Dendritic cell treated with granulocyte-macrophage colony-stimulating factor and Interleukin-4, amounts not matched to agents 40 ng/mL and 50 ng/mL, for 4 days (primary cell): ENCODE measurements at regions not wholly inside any gene's neighbourhood (a gene's known extent, or its start where the extent isn't known, plus 50 kb on each side); places are given as distances from the start of the nearest gene placed in this dataset.

Experiments used
- H3K27ac Mint-ChIP-seq: one replicate; pipeline ENCODE4 v1.8.0; 2022; ENCODE audit warnings: mild to moderate bottlenecking, mixed read lengths
- H3K27me3 Mint-ChIP-seq: one replicate; pipeline ENCODE4 v1.8.0; 2022; ENCODE audit warnings: mild to moderate bottlenecking, mixed read lengths
- H3K36me3 Mint-ChIP-seq: one replicate; pipeline ENCODE4 v1.8.0; 2022; ENCODE audit warnings: low read depth, mixed read lengths
- H3K4me1 Mint-ChIP-seq: one replicate; pipeline ENCODE4 v1.8.0; 2022; ENCODE audit warnings: low read depth, mixed read lengths
- H3K4me3 Mint-ChIP-seq: one replicate; pipeline ENCODE4 v1.8.0; 2022; ENCODE audit warnings: mild to moderate bottlenecking, moderate library complexity, mixed read lengths
- H3K9me3 Mint-ChIP-seq: one replicate; pipeline ENCODE4 v1.8.0; 2022; ENCODE audit warnings: mixed read lengths
- intact Hi-C: fragments of 100-400 bp; cut with micrococcal nuclease; formaldehyde crosslinking; loops from one replicate; pipeline ENCODE4 v1.15.0; 2022

GRCh38 chr4:187256897-187257296 is 533.2 kb upstream of the FAT1 start:
- H3K36me3 Mint-ChIP-seq: no peaks in the 10 kb centered on the region
- H3K9me3 Mint-ChIP-seq: peaks cover 3% of the 10 kb centered on the region
- H3K27me3 Mint-ChIP-seq: no peaks in the 10 kb centered on the region
- intact Hi-C loops: no loop called here
- H3K4me3 Mint-ChIP-seq: no peak overlapping the region
- H3K4me1 Mint-ChIP-seq: no peaks in the 10 kb centered on the region
- no peak overlapping the region for H3K27ac Mint-ChIP-seq

GRCh38 chr4:187258651-187259401 is 535.2 kb upstream of the FAT1 start:
- H3K4me1 Mint-ChIP-seq: no peaks in the 10 kb centered on the region
- H3K4me3 Mint-ChIP-seq: no peak overlapping the region
- no peaks in the 10 kb centered on the region for H3K27me3 Mint-ChIP-seq
- no peaks in the 10 kb centered on the region for H3K36me3 Mint-ChIP-seq
- intact Hi-C loops: no loop called here
- H3K27ac Mint-ChIP-seq: no peak overlapping the region
- no peaks in the 10 kb centered on the region for H3K9me3 Mint-ChIP-seq

GRCh38 chr4:187268940-187269339 is 545.3 kb upstream of the FAT1 start:
- Mint-ChIP-seq H3K27ac (no peak overlapping the region), H3K4me1 (no peaks in the 10 kb centered on the region)

GRCh38 chr4:187270154-187270553 is 546.5 kb upstream of the FAT1 start:
- Mint-ChIP-seq H3K4me1 (no peaks in the 10 kb centered on the region), H3K27me3 (no peaks in the 10 kb centered on the region), H3K9me3 (no peaks in the 10 kb centered on the region), H3K36me3 (no peaks in the 10 kb centered on the region), H3K4me3 (no peak overlapping the region), H3K27ac (no peak overlapping the region)
- intact Hi-C loops: no loop called here

More at GRCh38 chr4:187268940-187269339, 545.3 kb upstream of the FAT1 start:
- Mint-ChIP-seq H3K4me3 (no peak overlapping the region), H3K27me3 (no peaks in the 10 kb centered on the region), H3K36me3 (no peaks in the 10 kb centered on the region), H3K9me3 (no peaks in the 10 kb centered on the region)
- intact Hi-C loops: no loop called here

- Mint-ChIP-seq H3K27me3 (no peaks in the 10 kb centered on the region), H3K4me3 (no peak overlapping the region), H3K9me3 (no peaks in the 10 kb centered on the region), H3K27ac (no peak overlapping the region), H3K36me3 (no peaks in the 10 kb centered on the region), H3K4me1 (no peaks in the 10 kb centered on the region)
- intact Hi-C loops: no loop called here
Measured at GRCh38 chr4:187271848-187272247, 548.2 kb upstream of the FAT1 start.

GRCh38 chr4:187274153-187274552 is 550.5 kb upstream of the FAT1 start:
- no peak overlapping the region for H3K4me3 Mint-ChIP-seq
- H3K27ac Mint-ChIP-seq: no peak overlapping the region
- no peaks in the 10 kb centered on the region for H3K36me3 Mint-ChIP-seq
- H3K4me1 Mint-ChIP-seq: no peaks in the 10 kb centered on the region
- no peaks in the 10 kb centered on the region for H3K9me3 Mint-ChIP-seq
- intact Hi-C loops: no loop called here
- no peaks in the 10 kb centered on the region for H3K27me3 Mint-ChIP-seq

GRCh38 chr4:187276736-187277408 is 553.2 kb upstream of the FAT1 start:
- Mint-ChIP-seq H3K4me1 (no peaks in the 10 kb centered on the region), H3K4me3 (no peak overlapping the region)
- intact Hi-C loops: no loop called here

GRCh38 chr4:187283201-187283955 is 559.7 kb upstream of the FAT1 start:
- intact Hi-C loops: no loop called here
- no peaks in the 10 kb centered on the region for H3K27me3 Mint-ChIP-seq
- H3K9me3 Mint-ChIP-seq: peaks cover 15% of the 10 kb centered on the region
- no peak overlapping the region for H3K4me3 Mint-ChIP-seq
- no peak overlapping the region for H3K27ac Mint-ChIP-seq
- H3K36me3 Mint-ChIP-seq: no peaks in the 10 kb centered on the region
- H3K4me1 Mint-ChIP-seq: no peaks in the 10 kb centered on the region

More at GRCh38 chr4:187276736-187277408, 553.2 kb upstream of the FAT1 start:
- no peak overlapping the region for H3K27ac Mint-ChIP-seq
- H3K27me3 Mint-ChIP-seq: no peaks in the 10 kb centered on the region
- H3K9me3 Mint-ChIP-seq: peaks cover 6% of the 10 kb centered on the region
- no peaks in the 10 kb centered on the region for H3K36me3 Mint-ChIP-seq

- no peaks in the 10 kb centered on the region for H3K4me1 Mint-ChIP-seq
- intact Hi-C loops: no loop called here
- no peaks in the 10 kb centered on the region for H3K27me3 Mint-ChIP-seq
- no peak overlapping the region for H3K27ac Mint-ChIP-seq
- H3K9me3 Mint-ChIP-seq: peaks cover 17% of the 10 kb centered on the region
- no peak overlapping the region for H3K4me3 Mint-ChIP-seq
- H3K36me3 Mint-ChIP-seq: no peaks in the 10 kb centered on the region
Measured at GRCh38 chr4:187286525-187286924, 562.9 kb upstream of the FAT1 start.

GRCh38 chr4:187289371-187289770 is 565.7 kb upstream of the FAT1 start:
- intact Hi-C loops: no loop called here
- H3K9me3 Mint-ChIP-seq: peaks cover 18% of the 10 kb centered on the region
- H3K4me3 Mint-ChIP-seq: no peak overlapping the region

GRCh38 chr4:187294861-187295260 is 571.2 kb upstream of the FAT1 start:
- peaks cover 52% of the 10 kb centered on the region for H3K9me3 Mint-ChIP-seq
- H3K27ac Mint-ChIP-seq: no peak overlapping the region
- no peaks in the 10 kb centered on the region for H3K4me1 Mint-ChIP-seq
- intact Hi-C loops: no loop called here
- H3K36me3 Mint-ChIP-seq: no peaks in the 10 kb centered on the region
- H3K4me3 Mint-ChIP-seq: no peak overlapping the region
- no peaks in the 10 kb centered on the region for H3K27me3 Mint-ChIP-seq

More at GRCh38 chr4:187289371-187289770, 565.7 kb upstream of the FAT1 start:
- Mint-ChIP-seq H3K4me1 (no peaks in the 10 kb centered on the region), H3K27me3 (no peaks in the 10 kb centered on the region), H3K27ac (no peak overlapping the region), H3K36me3 (no peaks in the 10 kb centered on the region)

- Mint-ChIP-seq H3K27ac (no peak overlapping the region), H3K9me3 (peaks cover 27% of the 10 kb centered on the region), H3K4me1 (no peaks in the 10 kb centered on the region), H3K36me3 (no peaks in the 10 kb centered on the region), H3K4me3 (no peak overlapping the region), H3K27me3 (no peaks in the 10 kb centered on the region)
- intact Hi-C loops: no loop called here
Measured at GRCh38 chr4:187301923-187302322, 578.3 kb upstream of the FAT1 start.

GRCh38 chr4:187302457-187303150 is 578.9 kb upstream of the FAT1 start:
- intact Hi-C loops: no loop called here
- no peaks in the 10 kb centered on the region for H3K4me1 Mint-ChIP-seq
- H3K36me3 Mint-ChIP-seq: no peaks in the 10 kb centered on the region
- no peak overlapping the region for H3K4me3 Mint-ChIP-seq
- H3K9me3 Mint-ChIP-seq: peaks cover 20% of the 10 kb centered on the region
- no peaks in the 10 kb centered on the region for H3K27me3 Mint-ChIP-seq
- H3K27ac Mint-ChIP-seq: no peak overlapping the region

- H3K9me3 Mint-ChIP-seq: peaks cover 8% of the 10 kb centered on the region
Measured at GRCh38 chr4:187304133-187304532, 580.5 kb upstream of the FAT1 start.

More at GRCh38 chr4:187304133-187304532, 580.5 kb upstream of the FAT1 start:
- Mint-ChIP-seq H3K4me3 (no peak overlapping the region), H3K4me1 (no peaks in the 10 kb centered on the region), H3K27ac (no peak overlapping the region), H3K27me3 (no peaks in the 10 kb centered on the region), H3K36me3 (no peaks in the 10 kb centered on the region)
- intact Hi-C loops: no loop called here
